ENCODE measurements at regions not wholly inside any gene's neighbourhood (a gene's known extent, or its start where the extent isn't known, plus 50 kb on each side); places are given as distances from the start of the nearest gene placed in this dataset.

DNA sequence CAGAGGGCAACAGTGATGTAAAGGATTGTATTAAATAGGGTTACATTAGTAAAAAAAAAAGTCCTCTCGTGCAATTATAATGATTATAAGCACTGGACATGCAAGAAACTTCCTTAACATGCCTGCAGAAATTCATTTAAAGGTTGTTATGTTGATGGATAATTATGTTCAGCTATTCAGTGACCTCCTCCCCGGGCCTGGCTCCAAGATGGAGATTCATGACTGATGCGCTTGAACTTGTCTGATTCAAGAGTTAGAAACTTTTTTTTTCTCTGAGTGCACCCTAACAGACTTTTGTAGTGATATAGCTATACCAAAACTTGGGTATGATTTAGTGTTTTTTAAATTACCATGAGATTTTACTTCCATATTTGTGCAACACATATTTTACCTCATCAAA lies 1170.0 kb upstream of the CITED2 start:
- no TSS peak for BruUV-seq (replicated peaks)
- WGBS (ENCODE audit: insufficient coverage, low coverage, missing lambda C conversion rate) = 43% methylated on average over 3 of the region's 3 CpGs
- POLR2A ChIA-PET = no interaction called here

More for the DNA sequence above, 1170.0 kb upstream of the CITED2 start:
- Histone ChIP-seq H3K9me1 (ENCODE audit: control insufficient read depth, insufficient read depth, low read length) (no peaks in the 10 kb centered on the region), H3K9me3 (replicated peaks; ENCODE audit: control insufficient read depth, insufficient read depth, low read depth, low read length) (no peaks in the 10 kb centered on the region), H3K36me3 (ENCODE audit: control insufficient read depth, insufficient read depth, low read length) (no peaks in the 10 kb centered on the region), H3K27me3 (ENCODE audit: control insufficient read depth in 2 of 2, insufficient read depth in 2 of 2, low read length in 2 of 2) (no peaks in the 10 kb centered on the region), H3K4me3 (no peak overlapping the region), H3K79me2 (ENCODE audit: control insufficient read depth, insufficient read depth, low read length) (no peaks in the 10 kb centered on the region), H3K9ac (ENCODE audit: insufficient read depth in 1 of 2, low read depth in 2 of 2, low read length in 2 of 2) (no peak overlapping the region), H3K4me1 (replicated peaks in 1 of 2; ENCODE audit: control insufficient read depth in 2 of 2, insufficient read depth in 2 of 2, low read length in 2 of 2) (no peaks in the 10 kb centered on the region), H3K27ac (ENCODE audit: extremely low read depth, low read depth, low read length) (no peak overlapping the region), H2AFZ (ENCODE audit: low read depth, low read length) (no peak overlapping the region), H4K20me1 (replicated peaks; ENCODE audit: control insufficient read depth, insufficient read depth, low read length) (no peaks in the 10 kb centered on the region), H3K4me2 (ENCODE audit: insufficient read depth, low read length) (no peak overlapping the region)
- CTCF ChIA-PET (ENCODE audit: low intra/inter-chr PET ratio) = no interaction called here
- TF ChIP-seq FOXA3 (CRISPR knock-in tag; conservative IDR thresholded peaks at IDR 0.05 in 1 of 2, IDR thresholded peaks at IDR 0.05 in 1 of 2) = no peak
- no peak for TF ChIP-seq BMI1 (IDR thresholded peaks at IDR 0.05; ENCODE audit: low read length)
- TF ChIP-seq ZNF3 (CRISPR knock-in tag; IDR thresholded peaks at IDR 0.05) = no peak
- no peak for TF ChIP-seq MTF1 (CRISPR knock-in tag; IDR thresholded peaks at IDR 0.05; ENCODE audit: borderline replicate concordance)
- no peak for TF ChIP-seq ATF1 (CRISPR knock-in tag; IDR thresholded peaks at IDR 0.05)
- no peak for TF ChIP-seq ATF1 (tag; IDR thresholded peaks at IDR 0.05)
- no peak for TF ChIP-seq SNAPC5 (CRISPR knock-in tag; IDR thresholded peaks at IDR 0.05)
- TF ChIP-seq NFRKB (IDR thresholded peaks at IDR 0.05; ENCODE audit: low read depth) = no peak
- TF ChIP-seq ZKSCAN3 (CRISPR knock-in tag; IDR thresholded peaks at IDR 0.05) = no peak
- no peak for TF ChIP-seq PCBP1 (IDR thresholded peaks at IDR 0.05; ENCODE audit: low read depth, low read length, poor library complexity, severe bottlenecking)
- TF ChIP-seq, protein P1, sequence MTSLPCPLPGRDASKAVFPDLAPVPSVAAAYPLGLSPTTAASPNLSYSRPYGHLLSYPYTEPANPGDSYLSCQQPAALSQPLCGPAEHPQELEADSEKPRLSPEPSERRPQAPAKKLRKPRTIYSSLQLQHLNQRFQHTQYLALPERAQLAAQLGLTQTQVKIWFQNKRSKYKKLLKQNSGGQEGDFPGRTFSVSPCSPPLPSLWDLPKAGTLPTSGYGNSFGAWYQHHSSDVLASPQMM (CRISPR knock-in tag; IDR thresholded peaks at IDR 0.05) = no peak
- no peak for TF ChIP-seq BCLAF1 (IDR thresholded peaks at IDR 0.05; ENCODE audit: borderline replicate concordance in 1 of 2, control insufficient read depth in 1 of 2, low read depth in 2 of 2, low read length in 1 of 2)
- TF ChIP-seq EGR1 (conservative IDR thresholded peaks at IDR 0.05) = no peak
- TF ChIP-seq ESRRB (CRISPR knock-in tag; IDR thresholded peaks at IDR 0.05; ENCODE audit: borderline replicate concordance) = no peak
- TF ChIP-seq, protein P2, sequence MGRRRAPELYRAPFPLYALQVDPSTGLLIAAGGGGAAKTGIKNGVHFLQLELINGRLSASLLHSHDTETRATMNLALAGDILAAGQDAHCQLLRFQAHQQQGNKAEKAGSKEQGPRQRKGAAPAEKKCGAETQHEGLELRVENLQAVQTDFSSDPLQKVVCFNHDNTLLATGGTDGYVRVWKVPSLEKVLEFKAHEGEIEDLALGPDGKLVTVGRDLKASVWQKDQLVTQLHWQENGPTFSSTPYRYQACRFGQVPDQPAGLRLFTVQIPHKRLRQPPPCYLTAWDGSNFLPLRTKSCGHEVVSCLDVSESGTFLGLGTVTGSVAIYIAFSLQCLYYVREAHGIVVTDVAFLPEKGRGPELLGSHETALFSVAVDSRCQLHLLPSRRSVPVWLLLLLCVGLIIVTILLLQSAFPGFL (CRISPR knock-in tag; IDR thresholded peaks at IDR 0.05) = no peak
- TF ChIP-seq HIVEP1 (CRISPR knock-in tag; IDR thresholded peaks at IDR 0.05) = no peak
- no peak for TF ChIP-seq RB1 (IDR thresholded peaks at IDR 0.05; ENCODE audit: low read depth)
- no peak for TF ChIP-seq CCAR2 (IDR thresholded peaks at IDR 0.05; ENCODE audit: low read depth, low read length)
- TF ChIP-seq, protein P3, sequence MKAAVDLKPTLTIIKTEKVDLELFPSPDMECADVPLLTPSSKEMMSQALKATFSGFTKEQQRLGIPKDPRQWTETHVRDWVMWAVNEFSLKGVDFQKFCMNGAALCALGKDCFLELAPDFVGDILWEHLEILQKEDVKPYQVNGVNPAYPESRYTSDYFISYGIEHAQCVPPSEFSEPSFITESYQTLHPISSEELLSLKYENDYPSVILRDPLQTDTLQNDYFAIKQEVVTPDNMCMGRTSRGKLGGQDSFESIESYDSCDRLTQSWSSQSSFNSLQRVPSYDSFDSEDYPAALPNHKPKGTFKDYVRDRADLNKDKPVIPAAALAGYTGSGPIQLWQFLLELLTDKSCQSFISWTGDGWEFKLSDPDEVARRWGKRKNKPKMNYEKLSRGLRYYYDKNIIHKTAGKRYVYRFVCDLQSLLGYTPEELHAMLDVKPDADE (conservative IDR thresholded peaks at IDR 0.05; ENCODE audit: control insufficient read depth, low read depth, low read length) = no peak
- in situ Hi-C loops (cut with MboI) (no loop called here), intact Hi-C loops (cut with micrococcal nuclease) (no loop called here)
- FAIRE-seq (no peak), DNase-seq (ENCODE audit: extremely low read depth in 1 of 4, low spot score in 3 of 4) (no peak), ATAC-seq (no peak)

All from K562 (cell line).